Neural cell (in vitro differentiated cells): ENCODE measurements at regions not wholly inside any gene's neighbourhood (a gene's known extent, or its start where the extent isn't known, plus 50 kb on each side); places are given as distances from the start of the nearest gene placed in this dataset.

ENCODE experiments used
- H2AFZ ChIP-seq: fragments of 200-600, 300-800 bp; sonication (generic), shearing (Covaris generic); 2 replicates; pipeline ENCODE4 v1.6.0; 2014; ENCODE audit warnings: low read depth, mild to moderate bottlenecking, antibody characterized with exemption, low read length, moderate library complexity
- H3F3A ChIP-seq: fragments of 200-600 bp; shearing (Covaris generic); 2 replicates; pipeline ENCODE4 v1.6.1; 2016; ENCODE audit warnings: mild to moderate bottlenecking, moderate library complexity, mixed read lengths, antibody characterized with exemption, low read length; ENCODE audit not compliant: insufficient read depth, poor library complexity, severe bottlenecking
- H3K27ac ChIP-seq: fragments of 200-600, 300-800 bp; sonication (generic), shearing (Covaris generic); 2 replicates; pipeline ENCODE4 v1.5.1; 2014; ENCODE audit warnings: mild to moderate bottlenecking, low read length, moderate library complexity
- H3K27me3 ChIP-seq: fragments of 300-800, 200-600 bp; sonication (generic), shearing (Covaris generic); 2 replicates; pipeline ENCODE4 v1.6.0; 2014; ENCODE audit warnings: mild to moderate bottlenecking, low read depth, low read length, moderate library complexity; ENCODE audit not compliant: insufficient read depth
- H3K36me3 ChIP-seq: fragments of 300-800, 200-600 bp; sonication (generic), shearing (Covaris generic); 2 replicates; pipeline ENCODE4 v1.5.1; 2014; ENCODE audit warnings: mild to moderate bottlenecking, antibody characterized with exemption, low read length, moderate library complexity; ENCODE audit not compliant: insufficient read depth
- H3K4me2 ChIP-seq: fragments of 300-800, 200-600 bp; sonication (generic), shearing (Covaris generic); 2 replicates; pipeline ENCODE4 v1.6.0; 2014; ENCODE audit warnings: mild to moderate bottlenecking, low read length
- H3K4me3 ChIP-seq: fragments of 300-800, 200-600 bp; sonication (generic), shearing (Covaris generic); 2 replicates; pipeline ENCODE4 v1.5.1; 2014; ENCODE audit warnings: mild to moderate bottlenecking, low read length, moderate library complexity
- H3K79me2 ChIP-seq: fragments of 200-600 bp; shearing (Covaris generic); replicated peaks from 2 replicates; pipeline ENCODE4 v1.6.0; 2014; ENCODE audit warnings: mild to moderate bottlenecking, low read length, moderate library complexity; ENCODE audit not compliant: insufficient read depth
- H3K9ac ChIP-seq: fragments of 300-800, 200-600 bp; sonication (generic), shearing (Covaris generic); 2 replicates; pipeline ENCODE4 v1.6.1; 2016; ENCODE audit warnings: mild to moderate bottlenecking, low read length, mixed read lengths
- H3K9me2 ChIP-seq: fragments of 200-600 bp; shearing (Covaris generic); 2 replicates; pipeline ENCODE4 v1.6.1; 2016; ENCODE audit warnings: mild to moderate bottlenecking, low read length, mixed read lengths; ENCODE audit not compliant: insufficient read depth
- H3K9me3 ChIP-seq: fragments of 200-600, 300-800 bp; sonication (generic), shearing (Covaris generic); 2 replicates; pipeline ENCODE4 v1.6.1; 2016; ENCODE audit warnings: mild to moderate bottlenecking, mixed run types, low read length, moderate library complexity, mixed read lengths
- H4K20me1 ChIP-seq: fragments of 200-600 bp; shearing (Covaris generic); 2 replicates; pipeline ENCODE4 v1.6.1; 2016; ENCODE audit warnings: mild to moderate bottlenecking, mixed run types; ENCODE audit not compliant: insufficient read depth
- EP300 ChIP-seq: fragments of 450-650 bp; conservative IDR thresholded peaks from 2 replicates; pipeline ENCODE4 v1.6.1; 2014; ENCODE audit warnings: antibody characterized with exemption, mild to moderate bottlenecking, moderate library complexity; ENCODE audit not compliant: poor library complexity, severe bottlenecking
- EZH2 ChIP-seq: fragments of 200-600, 300-800 bp; shearing (Covaris generic), sonication (generic); IDR thresholded peaks from 2 replicates; pipeline ENCODE4 v1.6.1; 2014; ENCODE audit warnings: antibody characterized with exemption, low read length, borderline replicate concordance, mild to moderate bottlenecking; ENCODE audit not compliant: insufficient read depth, poor library complexity, severe bottlenecking
- MXI1 ChIP-seq: fragments of 450-650 bp; conservative IDR thresholded peaks from 2 replicates; pipeline ENCODE4 v1.6.1; 2014; ENCODE audit warnings: antibody characterized with exemption, mild to moderate bottlenecking; ENCODE audit not compliant: poor library complexity, severe bottlenecking
- POLR2AphosphoS5 ChIP-seq: IDR thresholded peaks from 2 replicates; pipeline ENCODE4 v1.6.1; 2012
- RAD21 ChIP-seq: fragments of 450-650 bp; conservative IDR thresholded peaks from 2 replicates; pipeline ENCODE4 v1.6.1; 2014; ENCODE audit warnings: antibody characterized with exemption, mild to moderate bottlenecking, moderate library complexity
- SMC3 ChIP-seq: fragments of 450-650 bp; conservative IDR thresholded peaks from 2 replicates; pipeline ENCODE4 v1.6.1; 2014; ENCODE audit warnings: antibody characterized with exemption, mild to moderate bottlenecking, moderate library complexity; ENCODE audit not compliant: poor library complexity
- TAF1 ChIP-seq: IDR thresholded peaks from 2 replicates; pipeline ENCODE4 v1.6.1; 2012; ENCODE audit warnings: low read depth
- TF ChIP-seq, protein P1 (sequence below): IDR thresholded peaks from 2 replicates; pipeline ENCODE4 v1.6.1; 2012; ENCODE audit warnings: borderline replicate concordance
- TF ChIP-seq, protein P2 (sequence below): fragments of 450-650 bp; IDR thresholded peaks from 2 replicates; pipeline ENCODE4 v1.5.1; 2014; ENCODE audit warnings: antibody characterized with exemption, mild to moderate bottlenecking, moderate library complexity; ENCODE audit not compliant: poor library complexity, severe bottlenecking

DNA sequence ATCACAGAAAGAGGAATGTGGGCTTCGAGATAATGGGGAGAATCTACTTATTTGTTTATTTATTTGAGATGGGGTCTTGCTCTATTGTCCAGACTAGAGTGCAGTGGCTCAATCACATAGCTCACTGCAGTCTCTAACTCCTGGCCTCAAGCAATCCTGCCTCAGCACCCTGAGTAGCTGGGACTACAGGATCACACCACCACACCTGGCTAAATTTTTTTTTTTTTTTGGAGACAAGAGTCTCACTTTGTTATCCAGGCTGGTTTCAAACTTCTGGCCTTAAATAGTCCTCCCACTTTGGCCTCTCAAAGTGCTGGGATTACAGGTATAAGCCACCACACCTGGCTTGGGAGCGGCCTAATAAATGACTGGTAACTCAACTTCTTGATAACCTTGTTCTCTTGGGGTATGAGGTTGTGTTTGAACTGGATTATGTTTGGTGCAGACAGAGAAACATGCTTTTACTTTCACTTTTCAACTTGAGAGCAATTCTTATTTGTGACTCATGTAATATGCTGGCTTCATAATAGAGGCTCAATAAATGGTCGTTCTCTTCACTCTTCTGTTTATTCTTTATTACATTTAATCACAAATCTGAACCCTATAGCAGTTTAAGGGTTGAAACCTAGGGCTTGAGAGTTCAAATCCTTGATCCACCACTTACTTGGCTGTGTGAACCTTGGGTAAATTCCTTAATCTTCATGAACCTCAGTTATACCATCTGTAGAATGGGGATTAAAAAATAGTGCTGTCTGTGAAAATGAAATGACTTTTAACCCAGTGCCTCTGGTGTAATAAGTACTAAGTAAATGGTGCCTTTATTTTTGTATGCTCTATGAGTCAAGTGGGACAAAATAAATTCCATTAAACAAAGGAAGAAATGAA lies 129.1 kb upstream of the HS3ST2 start:
- Histone ChIP-seq H4K20me1 (no peaks in the 10 kb centered on the region), H3F3A (no peaks in the 10 kb centered on the region), H3K9me2 (no peaks in the 10 kb centered on the region), H3K27me3 (no peaks in the 10 kb centered on the region), H2AFZ (no peak overlapping the region), H3K9ac (no peak overlapping the region), H3K36me3 (no peaks in the 10 kb centered on the region), H3K4me3 (no peak overlapping the region), H3K79me2 (no peaks in the 10 kb centered on the region), H3K4me2 (no peak overlapping the region), H3K27ac (no peak overlapping the region), H3K9me3 (no peaks in the 10 kb centered on the region)
- no peak for TF ChIP-seq EP300
- no peak for TF ChIP-seq MXI1
- TF ChIP-seq POLR2AphosphoS5 = no peak
- no peak for TF ChIP-seq RAD21
- no peak for TF ChIP-seq SMC3
- TF ChIP-seq, protein P1, sequence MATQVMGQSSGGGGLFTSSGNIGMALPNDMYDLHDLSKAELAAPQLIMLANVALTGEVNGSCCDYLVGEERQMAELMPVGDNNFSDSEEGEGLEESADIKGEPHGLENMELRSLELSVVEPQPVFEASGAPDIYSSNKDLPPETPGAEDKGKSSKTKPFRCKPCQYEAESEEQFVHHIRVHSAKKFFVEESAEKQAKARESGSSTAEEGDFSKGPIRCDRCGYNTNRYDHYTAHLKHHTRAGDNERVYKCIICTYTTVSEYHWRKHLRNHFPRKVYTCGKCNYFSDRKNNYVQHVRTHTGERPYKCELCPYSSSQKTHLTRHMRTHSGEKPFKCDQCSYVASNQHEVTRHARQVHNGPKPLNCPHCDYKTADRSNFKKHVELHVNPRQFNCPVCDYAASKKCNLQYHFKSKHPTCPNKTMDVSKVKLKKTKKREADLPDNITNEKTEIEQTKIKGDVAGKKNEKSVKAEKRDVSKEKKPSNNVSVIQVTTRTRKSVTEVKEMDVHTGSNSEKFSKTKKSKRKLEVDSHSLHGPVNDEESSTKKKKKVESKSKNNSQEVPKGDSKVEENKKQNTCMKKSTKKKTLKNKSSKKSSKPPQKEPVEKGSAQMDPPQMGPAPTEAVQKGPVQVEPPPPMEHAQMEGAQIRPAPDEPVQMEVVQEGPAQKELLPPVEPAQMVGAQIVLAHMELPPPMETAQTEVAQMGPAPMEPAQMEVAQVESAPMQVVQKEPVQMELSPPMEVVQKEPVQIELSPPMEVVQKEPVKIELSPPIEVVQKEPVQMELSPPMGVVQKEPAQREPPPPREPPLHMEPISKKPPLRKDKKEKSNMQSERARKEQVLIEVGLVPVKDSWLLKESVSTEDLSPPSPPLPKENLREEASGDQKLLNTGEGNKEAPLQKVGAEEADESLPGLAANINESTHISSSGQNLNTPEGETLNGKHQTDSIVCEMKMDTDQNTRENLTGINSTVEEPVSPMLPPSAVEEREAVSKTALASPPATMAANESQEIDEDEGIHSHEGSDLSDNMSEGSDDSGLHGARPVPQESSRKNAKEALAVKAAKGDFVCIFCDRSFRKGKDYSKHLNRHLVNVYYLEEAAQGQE = no peak
- no peak for TF ChIP-seq EZH2
- no peak for TF ChIP-seq TAF1
- TF ChIP-seq, protein P2, sequence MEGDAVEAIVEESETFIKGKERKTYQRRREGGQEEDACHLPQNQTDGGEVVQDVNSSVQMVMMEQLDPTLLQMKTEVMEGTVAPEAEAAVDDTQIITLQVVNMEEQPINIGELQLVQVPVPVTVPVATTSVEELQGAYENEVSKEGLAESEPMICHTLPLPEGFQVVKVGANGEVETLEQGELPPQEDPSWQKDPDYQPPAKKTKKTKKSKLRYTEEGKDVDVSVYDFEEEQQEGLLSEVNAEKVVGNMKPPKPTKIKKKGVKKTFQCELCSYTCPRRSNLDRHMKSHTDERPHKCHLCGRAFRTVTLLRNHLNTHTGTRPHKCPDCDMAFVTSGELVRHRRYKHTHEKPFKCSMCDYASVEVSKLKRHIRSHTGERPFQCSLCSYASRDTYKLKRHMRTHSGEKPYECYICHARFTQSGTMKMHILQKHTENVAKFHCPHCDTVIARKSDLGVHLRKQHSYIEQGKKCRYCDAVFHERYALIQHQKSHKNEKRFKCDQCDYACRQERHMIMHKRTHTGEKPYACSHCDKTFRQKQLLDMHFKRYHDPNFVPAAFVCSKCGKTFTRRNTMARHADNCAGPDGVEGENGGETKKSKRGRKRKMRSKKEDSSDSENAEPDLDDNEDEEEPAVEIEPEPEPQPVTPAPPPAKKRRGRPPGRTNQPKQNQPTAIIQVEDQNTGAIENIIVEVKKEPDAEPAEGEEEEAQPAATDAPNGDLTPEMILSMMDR = no peak

DNA sequence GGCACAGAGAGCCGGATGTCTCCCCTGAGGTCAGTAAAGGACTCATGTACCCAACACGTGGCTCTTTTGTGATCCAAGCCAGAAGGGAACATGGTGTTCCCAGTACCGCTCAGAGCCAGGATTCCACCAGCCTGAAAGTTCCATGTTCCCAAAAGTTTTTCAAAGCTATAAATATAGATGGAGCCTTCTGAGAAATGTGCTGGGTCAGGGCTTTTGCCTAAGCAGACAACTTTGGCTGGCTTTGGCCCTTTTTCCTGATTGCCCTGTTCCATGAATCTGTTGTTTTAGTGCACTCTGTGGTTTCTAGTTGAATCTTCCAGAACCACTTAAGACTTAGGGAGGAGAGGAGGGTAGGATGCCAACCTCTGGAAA lies 128.5 kb upstream of the HS3ST2 start:
- no peak overlapping the region for H3K4me2 ChIP-seq
- H4K20me1 ChIP-seq = no peaks in the 10 kb centered on the region
- no peaks in the 10 kb centered on the region for H3K36me3 ChIP-seq
- no peaks in the 10 kb centered on the region for H3K9me3 ChIP-seq
- no peak overlapping the region for H3K4me3 ChIP-seq
- no peaks in the 10 kb centered on the region for H3K79me2 ChIP-seq
- no peaks in the 10 kb centered on the region for H3F3A ChIP-seq
- H2AFZ ChIP-seq = no peak overlapping the region
- H3K27ac ChIP-seq = no peak overlapping the region
- no peaks in the 10 kb centered on the region for H3K9me2 ChIP-seq
- TF ChIP-seq EP300 (no peak), POLR2AphosphoS5 (no peak), RAD21 (no peak), MXI1 (no peak), TAF1 (no peak), SMC3 (no peak), EZH2 (no peak)
- TF ChIP-seq, protein P1 = no peak
- TF ChIP-seq, protein P2 = no peak
- H3K27me3 ChIP-seq = no peaks in the 10 kb centered on the region
- H3K9ac ChIP-seq = no peak overlapping the region
